Epithelial cell of prostate (primary cell): ENCODE measurements at regions not wholly inside any gene's neighbourhood (a gene's known extent, or its start where the extent isn't known, plus 50 kb on each side); places are given as distances from the start of the nearest gene placed in this dataset.
A peak's percentile ranks its signal among the peaks of the same experiment; 100 is the strongest.

ENCODE experiments used
- DNase-seq: peaks from one replicate; pipeline ENCODE4 v3.0.0-alpha.2; 2011; ENCODE audit warnings: low read depth, low spot score
- H3K27ac ChIP-seq: fragments of 450-650 bp; 2 replicates; pipeline ENCODE4 v1.5.1; 2017; ENCODE audit warnings: mild to moderate bottlenecking

GRCh38 chr4:11196927-11197522 lies 231.7 kb downstream of the HS3ST1 start:
- H3K27ac ChIP-seq, result no peak overlapping the region
- DNase-seq, result no peak

- DNase-seq, result no peak
- H3K27ac ChIP-seq, result no peak overlapping the region
These were observed 234.3 kb downstream of the HS3ST1 start for GRCh38 chr4:11194431-11194830.

- no peak overlapping the region for H3K27ac ChIP-seq
- DNase-seq, result no peak
These were observed 238.9 kb downstream of the HS3ST1 start for GRCh38 chr4:11189756-11190155.

GRCh38 chr4:11183356-11183740 lies 245.3 kb downstream of the HS3ST1 start:
- peak overlapping the region; percentile 67 for H3K27ac ChIP-seq
- no peak for DNase-seq

- peak; percentile 51 for DNase-seq
- peak overlapping the region; percentile 67 for H3K27ac ChIP-seq
These were observed 245.9 kb downstream of the HS3ST1 start for GRCh38 chr4:11182586-11183355.

GRCh38 chr4:11182031-11182430 lies 246.7 kb downstream of the HS3ST1 start:
- DNase-seq, result no peak
- peak overlapping the region; percentile 67 for H3K27ac ChIP-seq

- DNase-seq, result no peak
- H3K27ac ChIP-seq, result no peak overlapping the region
These were observed 248.9 kb downstream of the HS3ST1 start for GRCh38 chr4:11179796-11180195.

GRCh38 chr4:11178433-11178832 lies 250.3 kb downstream of the HS3ST1 start:
- DNase-seq, result no peak
- H3K27ac ChIP-seq, result no peak overlapping the region

- DNase-seq, result no peak
- no peak overlapping the region for H3K27ac ChIP-seq
These were observed 253.3 kb downstream of the HS3ST1 start for GRCh38 chr4:11175374-11175773.

GRCh38 chr4:11166606-11167005 lies 262.1 kb downstream of the HS3ST1 start:
- H3K27ac ChIP-seq, result no peak overlapping the region
- DNase-seq, result no peak

- no peak for DNase-seq
- H3K27ac ChIP-seq, result no peak overlapping the region
These were observed 262.7 kb downstream of the HS3ST1 start for GRCh38 chr4:11166034-11166433.

GRCh38 chr4:11165052-11165451 lies 263.6 kb downstream of the HS3ST1 start:
- no peak overlapping the region for H3K27ac ChIP-seq
- DNase-seq, result no peak

- no peak for DNase-seq
- H3K27ac ChIP-seq, result no peak overlapping the region
These were observed 268.4 kb downstream of the HS3ST1 start for GRCh38 chr4:11160288-11160687.

- no peak for DNase-seq
- H3K27ac ChIP-seq, result no peak overlapping the region
These were observed 269.7 kb downstream of the HS3ST1 start for GRCh38 chr4:11158971-11159370.

- DNase-seq, result no peak
These were observed 273.4 kb downstream of the HS3ST1 start for GRCh38 chr4:11155208-11155867.

GRCh38 chr4:11153171-11153750 lies 275.4 kb downstream of the HS3ST1 start:
- H3K27ac ChIP-seq, result no peak overlapping the region
- DNase-seq, result no peak

More at GRCh38 chr4:11155208-11155867, 273.4 kb downstream of the HS3ST1 start:
- H3K27ac ChIP-seq, result no peak overlapping the region

GRCh38 chr4:11152684-11153083 lies 276.0 kb downstream of the HS3ST1 start:
- DNase-seq, result no peak

GRCh38 chr4:11151500-11151899 lies 277.2 kb downstream of the HS3ST1 start:
- H3K27ac ChIP-seq, result no peak overlapping the region
- no peak for DNase-seq

More at GRCh38 chr4:11152684-11153083, 276.0 kb downstream of the HS3ST1 start:
- H3K27ac ChIP-seq, result no peak overlapping the region

GRCh38 chr4:11149612-11150259 lies 279.0 kb downstream of the HS3ST1 start:
- H3K27ac ChIP-seq, result no peak overlapping the region
- no peak for DNase-seq

- DNase-seq, result no peak
- no peak overlapping the region for H3K27ac ChIP-seq
These were observed 288.8 kb downstream of the HS3ST1 start for GRCh38 chr4:11139871-11140270.
